AG04449 (cell line): ENCODE measurements at regions not wholly inside any gene's neighbourhood (a gene's known extent, or its start where the extent isn't known, plus 50 kb on each side); places are given as distances from the start of the nearest gene placed in this dataset.
"Not testable (repeated sequence)": the region's sequence is repeated elsewhere in the genome, so short reads cannot be mapped to it uniquely, and the experiment has no call there.

Source experiments
- CTCF ChIA-PET: fragments of 350-600 bp; formaldehyde crosslinking; extraction: SDS; loops from one replicate; lab custom pipeline; 2021; ENCODE audit warnings: antibody characterized with exemption; lab: Yijun Ruan, JAX
- POLR2A ChIA-PET: fragments of 400-600, 350-600 bp; formaldehyde crosslinking; extraction: SDS; loops from one replicate; lab custom pipeline; 2020; ENCODE audit warnings: antibody characterized with exemption, inconsistent platforms; lab: Yijun Ruan, JAX
- DNase-seq: peaks from one replicate; pipeline ENCODE4 v3.0.0-alpha.2; 2010; ENCODE audit warnings: low read depth, low spot score
- H3K4me3 ChIP-seq: 2 replicates; pipeline ENCODE4 v1.5.1; 2011; ENCODE audit warnings: low read depth, mild to moderate bottlenecking, control low read depth, low read length
- TF ChIP-seq, protein P1 (sequence below): IDR thresholded peaks from one replicate; pipeline ENCODE4 v1.5.1; 2011; ENCODE audit warnings: mild to moderate bottlenecking, moderate library complexity, low read length, control low read depth, inconsistent platforms; ENCODE audit not compliant: insufficient read depth; ENCODE audit errors: missing control alignments

DNA sequence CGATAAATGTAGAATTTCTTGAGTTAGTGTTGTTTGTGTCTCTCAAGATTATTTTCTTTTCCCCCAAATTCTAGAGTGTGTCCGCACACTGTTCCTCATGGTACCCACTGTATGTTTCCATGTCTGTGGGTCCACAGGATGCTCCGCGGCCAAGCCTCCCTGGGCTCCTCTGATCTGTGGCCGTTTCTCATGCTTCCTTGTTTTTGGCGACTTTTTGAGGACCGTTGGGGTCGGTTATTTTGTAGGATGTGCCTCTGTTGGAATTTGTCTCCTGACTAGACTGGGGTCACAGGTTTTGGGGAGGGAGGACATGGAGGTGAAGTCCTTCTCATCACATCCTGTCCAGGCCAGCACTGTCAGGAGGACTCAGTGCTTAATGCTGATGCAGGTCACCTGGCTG, 140.0 kb downstream of the LAT start:
- no peak for DNase-seq
- TF ChIP-seq, protein P1, sequence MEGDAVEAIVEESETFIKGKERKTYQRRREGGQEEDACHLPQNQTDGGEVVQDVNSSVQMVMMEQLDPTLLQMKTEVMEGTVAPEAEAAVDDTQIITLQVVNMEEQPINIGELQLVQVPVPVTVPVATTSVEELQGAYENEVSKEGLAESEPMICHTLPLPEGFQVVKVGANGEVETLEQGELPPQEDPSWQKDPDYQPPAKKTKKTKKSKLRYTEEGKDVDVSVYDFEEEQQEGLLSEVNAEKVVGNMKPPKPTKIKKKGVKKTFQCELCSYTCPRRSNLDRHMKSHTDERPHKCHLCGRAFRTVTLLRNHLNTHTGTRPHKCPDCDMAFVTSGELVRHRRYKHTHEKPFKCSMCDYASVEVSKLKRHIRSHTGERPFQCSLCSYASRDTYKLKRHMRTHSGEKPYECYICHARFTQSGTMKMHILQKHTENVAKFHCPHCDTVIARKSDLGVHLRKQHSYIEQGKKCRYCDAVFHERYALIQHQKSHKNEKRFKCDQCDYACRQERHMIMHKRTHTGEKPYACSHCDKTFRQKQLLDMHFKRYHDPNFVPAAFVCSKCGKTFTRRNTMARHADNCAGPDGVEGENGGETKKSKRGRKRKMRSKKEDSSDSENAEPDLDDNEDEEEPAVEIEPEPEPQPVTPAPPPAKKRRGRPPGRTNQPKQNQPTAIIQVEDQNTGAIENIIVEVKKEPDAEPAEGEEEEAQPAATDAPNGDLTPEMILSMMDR = no peak
- ChIA-PET POLR2A (no interaction called here), CTCF (no interaction called here)
- H3K4me3 ChIP-seq = no peak overlapping the region

DNA sequence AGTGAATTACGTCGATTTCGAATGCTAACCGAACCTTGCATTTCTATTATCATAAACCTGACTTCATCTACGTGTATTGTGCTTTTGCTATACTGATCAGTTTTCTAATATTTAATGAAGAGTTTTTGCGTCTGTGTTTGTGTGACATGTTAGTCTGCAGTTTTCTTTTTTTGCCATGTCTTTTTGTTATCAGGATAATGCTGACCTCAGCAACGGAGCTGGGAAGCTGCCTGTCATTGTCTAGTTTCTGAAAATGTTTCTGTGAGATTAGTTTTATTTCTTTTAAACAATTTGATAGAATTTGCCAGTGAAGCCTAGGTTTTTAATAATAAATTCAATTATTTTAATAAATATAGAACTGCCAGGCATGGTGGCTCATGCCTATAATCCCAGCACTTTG, 139.3 kb downstream of the LAT start:
- POLR2A ChIA-PET, CTCF ChIA-PET, DNase-seq: not testable (repeated sequence)

DNA sequence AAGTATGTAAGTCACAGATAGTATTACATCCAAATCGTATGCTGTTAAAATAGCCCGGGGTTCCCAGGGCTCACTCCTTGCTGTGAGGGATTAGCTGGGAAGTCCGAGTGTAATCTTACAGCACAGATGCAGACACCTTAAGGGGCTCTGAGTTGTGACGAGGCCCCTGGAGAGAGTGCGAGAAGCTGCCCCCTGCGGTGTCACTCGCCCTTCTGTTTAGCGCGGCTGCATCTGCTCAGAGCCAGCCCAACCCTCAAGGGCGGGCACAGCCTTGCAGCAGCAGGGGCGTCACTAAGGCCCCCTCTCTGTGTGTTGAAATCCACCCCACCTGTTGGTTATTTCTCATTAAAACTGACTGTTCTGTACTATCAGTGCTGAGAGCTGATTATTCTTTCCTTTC, 135.8 kb downstream of the LAT start:
- H3K4me3 ChIP-seq, DNase-seq, CTCF ChIA-PET, POLR2A ChIA-PET: not testable (repeated sequence)

More for the DNA sequence above, 139.3 kb downstream of the LAT start:
- not testable (repeated sequence) for H3K4me3 ChIP-seq

DNA sequence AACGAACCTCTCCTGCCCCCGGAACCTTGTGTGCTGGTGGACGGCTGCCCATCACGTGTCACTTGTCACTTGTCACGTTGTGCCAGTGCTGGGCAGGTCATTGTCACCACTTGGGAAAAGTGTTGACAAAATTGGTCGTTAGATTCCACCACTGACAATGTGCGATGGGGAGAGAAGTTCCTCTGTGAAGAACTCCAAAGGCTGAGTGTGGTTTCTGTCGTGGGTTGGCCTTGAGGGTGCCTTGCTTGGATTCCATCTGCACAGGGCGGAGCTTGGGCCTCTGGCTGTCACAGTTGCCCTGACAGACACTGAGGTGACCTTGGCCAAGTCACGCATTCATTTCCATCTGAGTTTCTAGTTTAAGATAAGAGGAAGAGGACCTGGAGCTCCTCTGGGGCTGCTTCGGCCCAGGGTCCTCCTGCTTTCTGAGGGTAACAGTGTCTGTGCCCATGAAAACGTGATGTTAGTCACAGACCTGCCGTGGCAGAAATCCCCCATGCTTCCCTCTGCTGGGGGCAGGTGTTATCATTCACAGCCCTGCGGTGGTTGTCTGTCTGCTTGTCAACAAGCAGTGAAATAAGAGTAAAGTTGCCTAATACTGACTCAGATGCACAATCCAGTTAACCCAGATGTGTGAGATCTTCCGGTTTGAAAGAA, 133.6 kb downstream of the LAT start:
- H3K4me3 ChIP-seq, DNase-seq, CTCF ChIA-PET, POLR2A ChIA-PET: not testable (repeated sequence)

DNA sequence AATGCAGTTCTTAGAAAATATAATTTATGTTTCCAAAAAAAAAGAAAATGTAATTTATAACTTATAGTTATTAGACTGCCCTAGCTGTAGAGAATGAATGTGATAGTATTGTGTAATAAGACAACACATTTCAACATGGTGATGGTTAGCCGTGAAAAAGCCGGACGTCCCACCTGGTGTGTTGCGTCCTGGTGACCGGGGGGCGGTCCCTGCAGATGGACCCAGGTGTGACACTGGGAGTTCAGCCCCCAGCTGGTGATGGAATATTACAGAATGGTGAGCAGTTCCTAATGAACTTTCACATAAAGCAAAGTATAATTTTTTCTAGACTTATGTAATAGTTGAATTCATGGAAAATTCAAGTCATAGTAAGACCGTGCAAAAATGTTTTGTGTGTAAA, 132.8 kb downstream of the LAT start:
- TF ChIP-seq, protein P1 = no peak
- POLR2A ChIA-PET = no interaction called here
- CTCF ChIA-PET = interaction anchor here (3.9 kb wide), 1 partner anchor 139 kb away, joined by 46 read pairs; no protein-coding TSS in a partner anchor
- H3K4me3 ChIP-seq = no peak overlapping the region
- DNase-seq = no peak

DNA sequence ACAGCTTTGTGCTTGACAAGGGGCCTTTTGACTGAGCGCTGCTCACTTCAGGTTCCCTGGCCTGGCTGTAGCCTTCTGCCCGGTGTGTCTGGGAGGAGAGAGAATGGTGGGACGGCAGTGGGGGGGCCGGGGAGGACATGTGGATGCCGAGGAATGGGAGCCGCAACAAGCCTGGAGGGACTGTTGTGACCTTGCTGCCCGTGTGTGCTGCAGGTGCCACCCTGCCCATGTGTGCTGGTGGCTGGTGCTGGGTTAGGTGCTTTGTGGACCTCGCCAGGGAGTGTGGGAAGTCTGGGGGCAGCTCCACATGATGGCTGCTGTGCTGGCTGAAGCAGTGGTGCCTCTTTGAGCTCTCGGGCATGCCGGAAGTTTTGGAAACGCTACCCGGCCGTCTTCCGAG, 132.1 kb downstream of the LAT start:
- TF ChIP-seq, protein P1 = no peak
- CTCF ChIA-PET = interaction anchor here (3.9 kb wide), 1 partner anchor 140 kb away, joined by 46 read pairs; no protein-coding TSS in a partner anchor

DNA sequence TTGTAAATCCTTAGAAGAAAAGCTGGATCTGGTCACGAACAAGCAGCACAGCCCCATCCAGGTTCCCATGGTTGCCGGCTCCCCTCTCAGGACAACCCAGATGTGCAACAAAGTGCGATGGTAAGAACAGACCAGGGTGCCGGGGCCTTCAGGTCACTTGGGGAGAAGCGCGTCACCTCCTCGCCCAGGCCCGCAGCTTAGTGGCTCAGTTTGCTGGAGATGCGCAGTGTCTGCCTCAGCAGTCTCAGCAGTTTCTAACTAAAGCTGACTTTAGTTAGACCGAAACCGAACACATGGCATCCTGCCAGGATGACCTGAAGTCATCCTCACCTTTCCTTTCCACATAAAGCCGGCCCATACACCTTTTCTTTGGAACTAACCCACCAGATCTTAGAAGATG, 131.4 kb downstream of the LAT start:
- DNase-seq, H3K4me3 ChIP-seq, POLR2A ChIA-PET: not testable (repeated sequence)
- CTCF ChIA-PET = interaction anchor here (0.8 to 3.9 kb wide), 3 partner anchors 141 to 145 kb away, joined by 3 to 46 read pairs (median 5); no protein-coding TSS in a partner anchor

More for the DNA sequence above, 132.1 kb downstream of the LAT start:
- POLR2A ChIA-PET = no interaction called here
- no peak overlapping the region for H3K4me3 ChIP-seq
- no peak for DNase-seq

DNA sequence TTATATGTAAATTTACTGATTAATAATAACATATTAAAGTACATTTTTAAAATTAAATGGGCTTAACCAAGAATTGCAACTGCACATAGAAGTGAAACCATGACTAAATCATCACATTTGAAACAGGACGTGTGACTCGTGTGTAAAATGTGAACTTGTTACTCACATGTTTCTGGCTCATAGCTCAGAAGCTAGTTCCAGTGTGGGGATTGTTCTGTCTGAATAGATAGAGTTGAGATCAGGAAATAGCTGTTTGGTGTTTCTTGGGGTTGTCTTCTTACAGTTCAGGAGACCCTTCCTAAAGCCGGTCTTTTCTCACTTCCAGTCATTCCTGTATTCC, 130.9 kb downstream of the LAT start:
- DNase-seq, POLR2A ChIA-PET, H3K4me3 ChIP-seq: not testable (repeated sequence)
- CTCF ChIA-PET = interaction anchor here (0.8 to 3.9 kb wide), 3 partner anchors 141 to 146 kb away, joined by 3 to 46 read pairs (median 5); no protein-coding TSS in a partner anchor
